Naive thymus-derived CD8-positive, alpha-beta T cell (primary cell): ENCODE measurements at regions not wholly inside any gene's neighbourhood (a gene's known extent, or its start where the extent isn't known, plus 50 kb on each side); places are given as distances from the start of the nearest gene placed in this dataset.
A peak's percentile ranks its signal among the peaks of the same experiment; 100 is the strongest.
"Not testable (repeated sequence)": the region's sequence is repeated elsewhere in the genome, so short reads cannot be mapped to it uniquely, and the experiment has no call there.

Experiments used
- ATAC-seq, 2 donors: fragments of 150-1000 bp; cut with Tn5 transposase in 1 of 2; sonication (Bioruptor Pico), chemical (Tn5 transposase) in 1 of 2; 1 replicate in 1 of 2; 2 replicates in 1 of 2; pipeline ENCODE4 v1.10.0; 2021; ENCODE audit warnings: mild to moderate bottlenecking in 2 of 2, moderate library complexity in 2 of 2
- POLR2A ChIA-PET: fragments of 350-600 bp; sonication (Branson Sonifier 250); formaldehyde crosslinking; loops from one replicate; lab custom pipeline; 2021; ENCODE audit warnings: antibody characterized with exemption; lab: Charles Lee
- DNase-seq, 10 donors: peaks; one replicate each; pipeline versions ENCODE4 v3.0.0 to v3.0.0-alpha.2; 2020 to 2022
- H3K27ac Mint-ChIP-seq, 10 donors: one replicate each; pipeline ENCODE4 v1.8.0; 2020 to 2022; ENCODE audit warnings: mild to moderate bottlenecking in 10 of 10, mixed read lengths in 10 of 10, moderate library complexity in 4 of 10, inconsistent platforms in 1 of 10
- H3K27me3 Mint-ChIP-seq, 5 donors: one replicate each; pipeline ENCODE4 v1.8.0; 2021 to 2022; ENCODE audit warnings: mixed read lengths in 5 of 5
- H3K36me3 Mint-ChIP-seq, 3 donors: one replicate each; pipeline ENCODE4 v1.8.0; 2020 to 2022; ENCODE audit warnings: mixed read lengths in 3 of 3, mild to moderate bottlenecking in 2 of 3, inconsistent platforms in 1 of 3
- H3K4me1 Mint-ChIP-seq, 4 donors: one replicate each; pipeline ENCODE4 v1.8.0; 2021 to 2022; ENCODE audit warnings: mixed read lengths in 4 of 4
- H3K4me3 Mint-ChIP-seq, 10 donors: one replicate each; pipeline ENCODE4 v1.8.0; 2020 to 2022; ENCODE audit warnings: mild to moderate bottlenecking in 10 of 10, mixed read lengths in 10 of 10, moderate library complexity in 6 of 10, inconsistent platforms in 1 of 10
- H3K9me3 Mint-ChIP-seq, 9 donors: one replicate each; pipeline ENCODE4 v1.8.0; 2020 to 2022; ENCODE audit warnings: mixed read lengths in 9 of 9, mild to moderate bottlenecking in 3 of 9, inconsistent platforms in 1 of 9, moderate library complexity in 1 of 9

DNA sequence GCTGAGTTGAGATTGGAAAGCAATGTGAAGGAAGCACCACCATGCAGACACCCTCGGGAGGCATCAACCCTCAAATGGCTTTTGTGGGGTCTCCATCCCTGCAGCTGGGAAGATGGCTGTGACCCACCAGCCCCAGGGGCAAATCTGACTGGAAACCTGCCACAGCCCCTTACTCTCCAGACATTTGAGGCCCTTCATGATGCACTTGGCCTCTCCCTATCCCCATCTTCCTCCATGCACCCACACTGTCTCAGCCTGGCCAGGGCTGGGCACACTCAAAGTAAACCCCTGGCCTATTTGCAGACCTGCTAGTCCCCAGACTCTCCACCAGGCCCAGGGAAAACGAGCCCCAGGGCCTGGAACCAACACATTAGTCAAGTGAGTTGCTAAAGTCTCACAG is 205.2 kb downstream of the MATN1 start:
- no peak for ATAC-seq
- Mint-ChIP-seq H3K4me3 (no peak overlapping the region), H3K27me3 (peaks cover 15 to 32% (median 24%) of the 10 kb centered on the region in 5 donors), H3K36me3 (no peaks in the 10 kb centered on the region), H3K4me1 (no peaks in the 10 kb centered on the region), H3K9me3 (no peaks in the 10 kb centered on the region), H3K27ac (no peak overlapping the region)
- POLR2A ChIA-PET, result no interaction called here
- peak in 1 of 10 donors; percentile 7 for DNase-seq

DNA sequence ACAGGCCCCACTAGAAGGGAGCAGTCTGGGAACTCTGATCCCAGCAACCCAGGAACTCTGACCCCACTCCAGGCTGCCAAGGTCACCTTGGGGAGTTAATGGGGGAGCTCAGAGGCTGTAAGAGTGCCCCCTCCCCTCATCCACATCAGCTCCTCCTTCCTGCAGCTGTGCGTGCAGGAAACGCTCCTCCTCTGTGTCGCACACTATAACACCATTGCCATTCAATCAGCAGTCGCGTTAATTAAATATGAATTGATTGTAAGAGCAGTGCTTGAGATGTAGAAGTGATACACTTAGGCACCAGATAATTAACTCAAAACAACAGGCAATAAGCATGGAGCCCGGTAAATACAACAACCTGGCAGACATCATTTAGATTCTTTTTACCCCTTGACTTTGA is 205.7 kb downstream of the MATN1 start:
- H3K9me3 Mint-ChIP-seq, H3K27ac Mint-ChIP-seq, POLR2A ChIA-PET, H3K4me3 Mint-ChIP-seq, ATAC-seq, H3K36me3 Mint-ChIP-seq, H3K4me1 Mint-ChIP-seq, DNase-seq: not testable (repeated sequence)
- peaks cover 10 to 31% (median 24%) of the 10 kb centered on the region in 5 donors for H3K27me3 Mint-ChIP-seq

DNA sequence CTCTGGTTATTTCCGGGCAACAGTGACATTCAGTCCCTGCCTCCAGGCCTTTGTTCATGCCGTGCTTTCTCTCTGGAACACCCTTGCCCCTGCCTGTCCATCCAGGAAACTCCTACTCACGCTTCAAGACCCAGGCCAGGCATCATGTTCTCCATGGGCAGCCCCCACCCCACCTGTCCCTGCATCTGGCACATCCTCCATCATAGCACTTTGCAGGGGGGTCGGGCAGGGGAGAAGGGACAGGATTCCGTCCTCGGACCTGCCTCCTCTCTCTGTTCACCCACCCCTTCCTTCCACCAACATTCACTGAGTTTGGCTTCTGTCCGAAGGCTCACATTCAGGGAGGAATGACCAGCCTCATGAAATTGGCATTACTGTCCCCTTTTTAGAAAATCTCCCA is 206.1 kb downstream of the MATN1 start:
- not testable (repeated sequence) for H3K4me3 Mint-ChIP-seq, ATAC-seq
- DNase-seq, result peak in 1 of 10 donors; percentile 10

DNA sequence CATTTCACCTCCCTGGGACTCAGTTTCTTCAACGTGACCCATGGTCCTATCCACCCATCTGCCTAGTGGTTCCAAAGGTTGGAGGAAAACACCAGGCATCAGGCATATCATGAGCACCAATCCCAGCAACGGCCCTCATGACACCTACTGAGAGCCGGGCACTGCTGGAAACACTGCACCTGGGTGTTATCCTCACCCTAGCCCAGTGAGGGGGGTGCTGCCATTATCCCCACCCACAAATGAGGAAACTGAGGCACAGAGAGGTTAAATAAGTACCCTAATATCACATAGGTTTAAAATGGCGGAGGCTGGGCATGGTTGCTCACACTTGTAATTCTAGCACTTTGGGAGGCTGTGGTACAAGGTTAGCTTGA is 206.9 kb downstream of the MATN1 start:
- H3K27ac Mint-ChIP-seq, result no peak overlapping the region
- ATAC-seq, result no peak
- no peaks in the 10 kb centered on the region for H3K4me1 Mint-ChIP-seq
- peaks cover 7 to 31% (median 24%) of the 10 kb centered on the region in 5 donors for H3K27me3 Mint-ChIP-seq
- POLR2A ChIA-PET, result no interaction called here
- H3K9me3 Mint-ChIP-seq, result no peaks in the 10 kb centered on the region
- peak in 1 of 10 donors; percentile 7 for DNase-seq
- no peaks in the 10 kb centered on the region for H3K36me3 Mint-ChIP-seq
- no peak overlapping the region for H3K4me3 Mint-ChIP-seq

More for the DNA sequence above, 206.1 kb downstream of the MATN1 start:
- H3K4me1 Mint-ChIP-seq, H3K9me3 Mint-ChIP-seq, POLR2A ChIA-PET, H3K27ac Mint-ChIP-seq, H3K36me3 Mint-ChIP-seq: not testable (repeated sequence)
- H3K27me3 Mint-ChIP-seq, result peaks cover 8 to 31% (median 25%) of the 10 kb centered on the region in 5 donors

DNA sequence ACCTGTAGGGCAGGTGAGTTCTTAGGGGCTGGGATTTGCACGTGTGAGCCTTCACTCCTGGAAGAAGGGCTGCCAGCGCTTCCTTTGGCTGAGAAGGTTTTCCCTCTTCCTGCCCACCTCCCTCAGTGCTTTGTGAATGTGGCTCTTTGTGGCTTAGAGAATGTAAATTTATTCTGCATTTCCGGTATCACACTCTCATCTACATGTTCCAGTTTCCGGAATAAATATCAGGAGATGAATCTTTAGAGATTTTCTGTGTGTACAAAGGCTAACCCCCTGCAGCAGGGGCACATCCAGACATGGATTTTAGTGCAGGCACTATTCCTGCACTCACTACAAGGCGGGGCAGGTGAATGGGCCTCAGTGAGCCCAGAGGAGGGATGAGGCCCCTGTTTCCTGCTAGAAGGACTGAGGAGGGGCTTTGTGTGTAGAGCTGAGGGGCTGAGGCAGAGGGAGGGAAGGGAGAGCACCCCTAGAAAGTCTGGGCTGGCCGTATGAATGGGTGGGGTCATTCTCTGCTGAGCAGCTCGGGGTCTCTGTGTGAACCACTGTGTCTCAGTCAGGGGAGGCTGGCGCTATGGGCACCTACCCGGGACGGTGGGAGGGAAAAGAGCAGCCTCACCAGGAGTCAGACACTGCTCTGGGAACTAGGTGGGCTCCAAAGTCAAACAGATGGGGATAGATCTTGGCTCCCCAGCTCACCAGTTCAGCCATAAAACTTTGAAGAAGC is 207.5 kb downstream of the MATN1 start:
- no peak for DNase-seq
- peaks cover 3 to 32% (median 28%) of the 10 kb centered on the region in 5 donors for H3K27me3 Mint-ChIP-seq
- H3K4me3 Mint-ChIP-seq, result no peak overlapping the region
- H3K27ac Mint-ChIP-seq, result no peak overlapping the region
- POLR2A ChIA-PET, result no interaction called here
- H3K9me3 Mint-ChIP-seq, result no peaks in the 10 kb centered on the region
- H3K4me1 Mint-ChIP-seq, result no peaks in the 10 kb centered on the region
- ATAC-seq, result no peak
- no peaks in the 10 kb centered on the region for H3K36me3 Mint-ChIP-seq

DNA sequence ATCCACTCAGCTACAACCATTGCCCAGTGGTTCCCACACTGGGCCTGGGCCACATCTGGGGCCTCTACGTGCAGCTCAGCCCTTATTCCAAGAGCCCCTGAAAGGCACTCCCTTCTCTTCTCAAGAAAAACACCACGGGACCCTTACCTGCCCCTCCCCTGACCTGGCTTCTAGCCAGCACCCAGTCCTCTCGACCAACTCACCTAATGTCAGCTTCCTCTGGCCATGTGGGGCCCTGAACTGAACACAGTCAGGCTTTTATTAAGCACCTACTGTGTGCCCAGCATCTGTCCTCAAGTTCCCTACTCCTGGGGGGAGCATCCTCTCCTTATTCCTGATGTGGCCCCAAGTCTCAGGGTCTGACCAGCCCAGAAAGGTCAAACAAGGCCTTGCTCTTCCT is 208.4 kb downstream of the MATN1 start:
- no peaks in the 10 kb centered on the region for H3K9me3 Mint-ChIP-seq
- DNase-seq (peak in 1 of 10 donors; percentile 11), ATAC-seq (no peak)
- no peak overlapping the region for H3K4me3 Mint-ChIP-seq
- POLR2A ChIA-PET, result no interaction called here
- peaks cover 0 to 32% (median 28%) of the 10 kb centered on the region in 5 donors for H3K27me3 Mint-ChIP-seq
- H3K36me3 Mint-ChIP-seq, result no peaks in the 10 kb centered on the region
- no peak overlapping the region for H3K27ac Mint-ChIP-seq
- H3K4me1 Mint-ChIP-seq, result no peaks in the 10 kb centered on the region

DNA sequence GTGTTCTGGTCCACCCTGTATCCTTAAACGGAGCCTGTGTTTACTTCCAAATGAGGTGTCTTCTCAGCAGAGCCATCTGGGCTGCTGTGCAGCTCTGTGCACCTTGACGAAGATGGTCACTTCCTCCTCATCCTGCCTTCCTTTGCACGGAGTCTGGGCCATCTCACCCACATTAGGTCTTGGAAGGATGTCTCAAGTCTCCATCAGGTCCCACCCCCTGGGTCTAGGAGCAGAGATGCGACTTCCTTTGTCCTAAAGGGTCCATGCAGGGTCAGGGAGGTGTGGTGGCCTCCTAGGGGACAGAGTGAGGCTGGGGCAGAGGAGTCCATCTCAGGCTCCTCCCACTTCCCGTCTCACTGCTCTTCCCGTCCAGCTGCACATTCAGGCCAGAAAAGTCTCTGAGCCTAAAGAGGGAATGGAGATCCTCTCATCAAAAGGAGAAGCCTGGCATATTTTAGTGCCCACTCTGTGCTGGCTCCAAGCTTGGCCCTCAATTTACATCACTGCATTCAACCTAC is 209.2 kb downstream of the MATN1 start:
- Mint-ChIP-seq H3K4me3 (no peak overlapping the region), H3K9me3 (peaks cover 0 to 2% (median 0%) of the 10 kb centered on the region in 9 donors), H3K36me3 (peaks cover 0 to 2% (median 0%) of the 10 kb centered on the region in 3 donors), H3K27me3 (peaks cover 3 to 35% (median 34%) of the 10 kb centered on the region in 5 donors), H3K27ac (no peak overlapping the region), H3K4me1 (no peaks in the 10 kb centered on the region)
- ATAC-seq (no peak), DNase-seq (no peak)
- POLR2A ChIA-PET, result no interaction called here

DNA sequence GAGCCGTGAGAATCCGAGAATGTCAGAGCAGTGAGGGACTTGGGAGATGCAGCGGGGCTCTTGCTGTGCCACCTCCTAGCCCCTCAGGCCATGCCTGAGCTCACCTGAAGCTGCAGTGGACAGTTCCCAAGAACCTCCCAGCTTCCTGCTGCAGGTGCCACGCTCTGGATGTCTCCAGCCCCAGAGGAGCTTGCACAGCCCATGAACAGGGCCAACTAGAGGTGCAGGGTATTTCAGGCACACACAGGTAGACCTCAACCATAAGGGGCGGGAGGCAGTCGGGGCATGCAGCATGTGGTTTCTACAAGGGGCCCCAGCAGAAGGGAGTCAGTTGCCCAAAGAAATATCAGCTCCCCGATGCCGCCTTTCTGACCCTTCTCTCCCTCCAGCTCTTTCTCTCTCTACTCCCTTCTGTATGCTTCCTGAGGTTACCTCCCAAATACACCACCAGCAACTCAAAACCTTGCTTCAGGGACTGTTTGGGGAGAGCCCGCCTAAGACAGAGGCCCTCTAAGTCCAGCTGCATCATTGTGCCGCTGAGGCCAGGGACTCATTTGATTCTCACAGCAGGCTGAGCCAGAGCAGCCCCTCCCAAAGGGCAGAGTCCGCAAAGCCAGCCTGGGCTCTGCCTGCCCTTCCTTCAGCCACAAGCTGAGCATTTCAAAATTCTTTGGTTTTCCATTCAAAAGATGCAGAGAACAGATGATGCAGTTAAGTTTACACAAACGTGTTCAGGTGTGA is 209.8 kb downstream of the MATN1 start:
- Mint-ChIP-seq H3K4me1 (no peaks in the 10 kb centered on the region), H3K4me3 (no peak overlapping the region), H3K36me3 (peaks cover 0 to 5% (median 0%) of the 10 kb centered on the region in 3 donors), H3K27me3 (peaks cover 5 to 41% (median 39%) of the 10 kb centered on the region in 5 donors), H3K27ac (peak overlapping the region in 1 of 10 donors; percentile 84), H3K9me3 (peaks cover 0 to 4% (median 0%) of the 10 kb centered on the region in 9 donors)
- DNase-seq, result peak in 1 of 10 donors; percentile 6
- no peak for ATAC-seq
- POLR2A ChIA-PET, result no interaction called here

DNA sequence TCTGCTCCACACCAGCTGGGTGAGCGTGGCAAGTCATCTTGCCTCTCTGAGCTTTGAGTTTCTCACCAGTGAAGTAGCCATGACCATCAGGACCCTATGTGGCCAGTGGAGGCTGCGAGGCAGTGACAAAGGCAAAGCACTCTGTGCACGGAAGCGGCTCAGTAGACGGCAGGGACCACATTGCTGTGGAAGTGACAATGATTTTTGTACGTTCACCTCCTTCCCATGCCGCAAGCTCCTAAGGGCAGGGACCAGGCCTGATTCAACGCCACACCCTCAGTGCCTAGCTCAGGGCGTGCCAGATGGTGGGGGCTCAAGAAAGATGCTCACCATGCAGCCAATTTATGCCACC is 210.5 kb downstream of the MATN1 start:
- POLR2A ChIA-PET, result no interaction called here

DNA sequence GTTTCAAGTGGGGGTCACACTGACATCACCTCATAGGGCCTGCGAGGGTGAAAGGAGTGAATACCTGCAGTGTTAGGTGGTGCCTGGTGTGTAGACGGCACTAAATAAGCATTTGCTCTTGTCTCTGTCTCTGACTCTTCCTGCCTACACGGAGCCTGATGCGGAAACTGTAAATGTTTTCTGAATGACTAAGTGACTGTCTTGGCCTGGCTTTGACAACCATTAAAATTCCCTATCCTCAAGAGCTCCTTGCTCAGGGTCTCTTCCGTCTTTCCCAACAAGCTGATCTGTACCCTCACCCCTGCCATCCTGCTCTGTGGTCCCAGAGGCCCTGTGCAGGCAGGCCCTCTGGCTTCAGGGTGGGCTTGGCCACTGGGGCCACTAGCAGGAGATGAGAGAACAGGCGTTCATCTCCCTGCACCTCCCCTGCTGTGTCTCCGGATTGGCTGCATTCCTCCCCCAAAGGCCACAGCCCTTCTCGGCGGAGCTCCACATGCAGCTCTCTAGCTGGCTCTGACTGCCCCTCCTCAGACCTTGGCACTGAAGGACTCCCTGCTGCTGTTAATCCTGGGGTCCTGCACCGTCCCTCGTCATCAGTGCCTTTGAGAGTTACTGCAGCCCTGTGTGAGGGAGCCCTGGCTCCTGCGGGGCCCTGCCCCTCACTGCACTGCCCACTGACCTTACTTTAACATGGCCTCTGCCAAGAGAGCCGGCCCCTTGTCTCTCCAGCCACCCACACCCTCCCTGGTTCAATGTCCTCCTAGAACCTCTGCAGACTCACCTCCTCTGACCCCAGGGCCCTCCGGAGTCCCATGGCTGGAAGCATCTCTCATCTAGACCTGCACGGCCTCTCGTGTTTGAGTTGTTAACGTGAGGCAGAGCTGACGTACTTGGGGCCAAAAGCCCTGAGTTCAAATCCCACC is 211.1 kb downstream of the MATN1 start:
- no peak for DNase-seq
- H3K36me3 Mint-ChIP-seq, result peaks cover 0 to 5% (median 0%) of the 10 kb centered on the region in 3 donors
- H3K4me3 Mint-ChIP-seq, result no peak overlapping the region
- ATAC-seq, result no peak
- H3K9me3 Mint-ChIP-seq, result peaks cover 0 to 4% (median 0%) of the 10 kb centered on the region in 9 donors
- POLR2A ChIA-PET, result no interaction called here
- peak overlapping the region in 1 of 10 donors; percentile 77 for H3K27ac Mint-ChIP-seq
- peaks cover 5 to 45% (median 39%) of the 10 kb centered on the region in 5 donors for H3K27me3 Mint-ChIP-seq
- no peaks in the 10 kb centered on the region for H3K4me1 Mint-ChIP-seq

More for the DNA sequence above, 210.5 kb downstream of the MATN1 start:
- Mint-ChIP-seq H3K9me3 (peaks cover 0 to 4% (median 0%) of the 10 kb centered on the region in 9 donors), H3K36me3 (peaks cover 0 to 5% (median 0%) of the 10 kb centered on the region in 3 donors), H3K4me1 (no peaks in the 10 kb centered on the region), H3K27ac (no peak overlapping the region), H3K4me3 (no peak overlapping the region), H3K27me3 (peaks cover 5 to 47% (median 43%) of the 10 kb centered on the region in 5 donors)
- DNase-seq (no peak), ATAC-seq (no peak)

DNA sequence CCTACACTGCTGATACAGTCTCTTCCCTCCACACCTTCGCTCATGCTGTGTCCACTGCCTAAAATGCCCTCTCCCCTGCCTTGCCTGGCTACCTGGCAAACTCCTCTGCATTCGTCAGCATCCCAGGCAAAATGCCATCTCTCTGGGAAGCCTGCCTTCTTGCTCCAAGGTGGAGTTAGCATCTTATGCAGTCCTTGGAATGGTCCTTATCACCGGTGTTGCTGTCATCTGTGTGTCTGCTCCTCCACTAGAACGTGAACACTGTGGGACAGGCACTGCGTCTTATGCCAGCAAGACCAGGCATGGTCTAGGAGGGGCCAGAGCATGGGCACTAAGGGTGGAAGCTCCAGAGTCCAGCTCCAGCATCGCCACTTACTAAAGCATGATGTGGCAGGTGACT is 211.8 kb downstream of the MATN1 start:
- DNase-seq, result no peak
- H3K36me3 Mint-ChIP-seq, result peaks cover 0 to 5% (median 0%) of the 10 kb centered on the region in 3 donors
- POLR2A ChIA-PET, result no interaction called here
- H3K4me1 Mint-ChIP-seq, result no peaks in the 10 kb centered on the region
- peaks cover 0 to 4% (median 0%) of the 10 kb centered on the region in 9 donors for H3K9me3 Mint-ChIP-seq
- peaks cover 5 to 45% (median 36%) of the 10 kb centered on the region in 5 donors for H3K27me3 Mint-ChIP-seq
- no peak overlapping the region for H3K27ac Mint-ChIP-seq
- H3K4me3 Mint-ChIP-seq, result no peak overlapping the region
- no peak for ATAC-seq

DNA sequence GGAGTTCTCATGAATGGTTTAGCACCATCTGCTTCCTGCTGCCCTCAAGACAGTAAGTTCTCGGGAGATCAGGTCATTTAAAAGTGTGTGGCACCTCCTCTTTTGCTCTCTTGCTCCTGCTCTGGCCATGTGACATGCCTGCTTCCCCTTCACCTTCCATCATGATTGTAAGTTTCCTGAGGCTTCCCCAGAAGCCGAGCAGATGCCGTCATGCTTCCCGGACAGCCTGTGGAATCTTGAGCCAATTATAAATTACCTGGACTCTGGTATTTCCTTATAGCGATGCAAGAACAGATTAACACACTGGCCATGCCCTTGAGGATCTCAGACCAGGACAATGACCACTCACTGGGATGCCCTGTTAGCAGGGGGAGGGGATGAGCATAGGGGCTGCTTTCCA is 212.3 kb downstream of the MATN1 start:
- Mint-ChIP-seq H3K4me1 (no peaks in the 10 kb centered on the region), H3K9me3 (peaks cover 0 to 4% (median 0%) of the 10 kb centered on the region in 9 donors), H3K36me3 (peaks cover 0 to 5% (median 0%) of the 10 kb centered on the region in 3 donors), H3K27ac (no peak overlapping the region), H3K4me3 (no peak overlapping the region), H3K27me3 (peaks cover 5 to 47% (median 37%) of the 10 kb centered on the region in 5 donors)
- POLR2A ChIA-PET, result no interaction called here
- DNase-seq (no peak), ATAC-seq (no peak)
